Putamen (tissue), 1 donor: ENCODE measurements at regions not wholly inside any gene's neighbourhood (a gene's known extent, or its start where the extent isn't known, plus 50 kb on each side); places are given as distances from the start of the nearest gene placed in this dataset.
"Not testable (repeated sequence)": the region's sequence is repeated elsewhere in the genome, so short reads cannot be mapped to it uniquely, and the experiment has no call there.

Source experiments
- DNase-seq: peaks from one replicate; pipeline ENCODE4 v3.0.0-alpha.2; 2016; ENCODE audit warnings: low spot score

- DNase-seq, result no peak
Observed at GRCh38 chr3:5813521-5813920, 626.0 kb downstream of the EDEM1 start.

GRCh38 chr3:5822843-5823242 is 635.3 kb downstream of the EDEM1 start:
- DNase-seq, result no peak

- DNase-seq, result peak; percentile 6
Observed at GRCh38 chr3:5826467-5826866, 639.0 kb downstream of the EDEM1 start.

DNA sequence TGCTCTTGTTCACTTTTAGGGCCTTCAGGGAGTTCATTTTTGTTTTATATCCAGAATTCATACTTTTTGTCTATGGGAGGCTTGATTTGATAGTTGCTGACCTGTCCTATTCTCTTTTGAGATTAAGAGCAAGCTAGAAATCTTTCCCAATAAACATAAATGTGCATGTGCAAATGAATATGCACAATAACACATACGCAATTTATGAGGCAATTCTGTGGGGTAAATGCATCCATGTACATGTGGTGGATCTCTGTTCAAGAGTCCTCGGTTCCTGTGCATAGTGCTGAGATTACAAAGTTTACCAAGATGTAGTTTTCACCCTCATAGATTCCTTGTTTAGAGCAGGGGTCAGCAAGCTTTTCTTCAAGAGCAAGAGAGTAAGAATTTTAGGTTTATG is 640.7 kb downstream of the EDEM1 start:
- DNase-seq, result no peak

- no peak for DNase-seq
Observed at GRCh38 chr3:5840056-5840455, 652.5 kb downstream of the EDEM1 start.

GRCh38 chr3:5841599-5841998 is 654.1 kb downstream of the EDEM1 start:
- no peak for DNase-seq

- no peak for DNase-seq
Observed at GRCh38 chr3:5846261-5846660, 658.8 kb downstream of the EDEM1 start.

DNA sequence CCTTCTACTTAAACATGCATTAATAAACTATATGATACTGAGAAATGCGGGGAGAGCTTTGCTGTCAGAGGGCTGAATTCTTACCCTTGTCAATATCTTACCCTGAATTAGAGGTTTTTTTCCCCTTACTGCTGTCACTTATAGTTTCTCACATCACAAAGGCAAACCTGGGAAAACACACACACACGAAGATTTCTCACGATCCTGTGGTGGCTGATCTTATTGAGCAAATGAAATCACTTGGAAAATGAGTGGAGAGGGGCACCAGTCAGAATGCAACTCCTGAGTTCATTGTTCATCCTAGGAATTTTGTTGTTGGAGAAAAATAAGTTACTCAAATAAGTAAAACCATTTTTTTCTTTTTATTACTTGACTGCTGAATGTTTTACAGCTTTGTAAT is 673.6 kb downstream of the EDEM1 start:
- DNase-seq, result no peak

DNA sequence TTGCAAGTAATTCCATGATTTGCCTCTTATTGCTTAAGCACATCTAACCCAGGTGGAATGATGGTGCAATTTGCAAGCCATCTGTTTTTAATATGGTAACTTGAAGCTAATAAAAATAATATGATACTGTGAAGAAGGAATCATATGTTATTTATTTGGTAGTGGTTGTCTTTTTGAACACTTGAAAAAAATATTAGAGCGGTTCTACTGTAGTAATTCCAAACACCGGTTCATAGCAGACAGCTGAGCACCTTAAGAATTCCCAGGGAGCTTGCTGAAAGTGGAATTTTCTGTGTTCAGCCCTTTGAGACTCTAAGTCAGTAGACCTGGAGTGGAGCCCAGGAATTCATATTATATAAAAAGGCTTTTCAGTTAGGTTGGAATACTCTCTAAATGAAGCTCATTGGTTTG is 687.4 kb downstream of the EDEM1 start:
- DNase-seq, result peak; percentile 21

GRCh38 chr3:5888851-5889250 is 701.3 kb downstream of the EDEM1 start:
- no peak for DNase-seq

GRCh38 chr3:5889374-5889773 is 701.9 kb downstream of the EDEM1 start:
- DNase-seq, result no peak

DNA sequence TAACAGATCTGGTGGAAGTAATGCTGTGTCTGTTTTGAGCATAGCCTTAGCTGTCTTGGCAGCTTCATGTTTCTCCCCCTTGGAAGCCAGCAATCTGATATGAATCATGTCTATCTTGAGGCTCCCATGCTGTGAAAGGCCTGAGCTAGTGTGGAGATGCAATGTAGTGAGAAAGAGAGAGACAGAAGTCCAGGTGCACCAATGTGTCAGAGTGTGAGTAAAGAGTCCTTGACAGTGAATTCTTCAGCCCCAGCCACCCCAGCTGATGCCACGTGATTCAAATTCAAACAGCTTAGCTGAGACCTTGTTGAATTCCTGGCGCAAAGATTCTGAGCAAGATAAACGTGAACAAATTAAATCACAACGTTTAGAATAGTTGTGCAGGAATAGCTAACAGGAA is 704.2 kb downstream of the EDEM1 start:
- DNase-seq, result no peak

DNA sequence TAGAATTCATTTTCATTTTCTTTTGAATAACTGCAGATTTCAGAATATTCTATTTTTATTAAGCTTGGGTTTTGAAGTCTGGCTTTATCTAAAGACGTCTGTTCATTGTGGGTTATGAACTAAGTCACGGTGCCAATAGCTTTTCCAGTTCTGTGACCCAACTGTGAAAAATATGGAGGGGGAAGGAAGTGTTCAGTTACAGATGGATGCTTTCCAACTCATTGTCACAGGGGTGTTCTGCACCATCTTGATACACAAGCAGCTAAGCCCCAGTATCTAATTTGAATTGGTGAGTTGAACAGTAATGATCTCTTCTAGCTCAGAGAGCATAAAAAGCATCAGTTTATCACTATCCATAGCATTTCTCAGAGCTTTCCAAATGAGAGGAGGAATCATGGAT is 710.6 kb downstream of the EDEM1 start:
- DNase-seq, result no peak

GRCh38 chr3:5899014-5899761 is 711.7 kb downstream of the EDEM1 start:
- no peak for DNase-seq

DNA sequence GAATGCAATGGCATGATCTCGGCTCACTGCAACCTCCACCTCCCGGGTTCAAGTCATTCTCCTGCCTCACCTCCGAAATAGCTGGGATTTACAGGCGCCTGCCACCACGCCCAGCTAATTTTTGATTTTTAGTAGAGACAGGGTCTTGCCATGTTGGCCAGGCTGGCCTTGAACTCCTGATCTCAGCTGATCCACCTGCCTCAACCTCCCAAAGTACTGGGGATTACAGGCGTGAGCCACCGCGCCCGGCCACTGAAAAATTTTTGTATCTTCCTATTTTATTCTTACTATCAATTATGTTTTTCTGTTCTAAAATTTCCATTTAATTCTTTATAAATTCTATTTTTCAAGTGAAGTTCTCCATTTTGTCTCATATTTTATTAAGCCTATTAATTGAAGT is 730.4 kb downstream of the EDEM1 start:
- no peak for DNase-seq

- DNase-seq, result no peak
Observed at GRCh38 chr3:5918626-5919025, 731.1 kb downstream of the EDEM1 start.

- no peak for DNase-seq
Observed at GRCh38 chr3:5929027-5929426, 741.5 kb downstream of the EDEM1 start.

DNA sequence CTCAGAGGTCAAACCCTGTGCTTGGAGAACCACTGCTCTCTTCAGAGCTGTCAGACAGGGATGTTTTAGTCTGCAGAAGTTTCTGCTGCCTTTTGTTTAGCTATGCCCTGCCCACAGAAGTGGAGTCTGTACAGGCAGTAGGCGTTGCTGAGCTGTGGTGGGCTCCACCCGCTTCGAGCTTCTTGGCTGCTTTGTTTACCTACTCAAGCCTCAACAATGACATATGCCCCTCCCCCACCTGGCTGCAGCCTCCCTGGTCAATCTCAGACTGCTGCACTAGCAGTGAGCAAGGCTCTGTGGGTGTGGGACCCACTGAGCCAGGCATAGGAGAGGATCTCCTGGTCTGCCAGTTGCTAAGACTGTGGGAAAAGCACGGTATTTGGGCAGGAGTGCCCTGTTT is 756.6 kb downstream of the EDEM1 start:
- DNase-seq, result not testable (repeated sequence)

DNA sequence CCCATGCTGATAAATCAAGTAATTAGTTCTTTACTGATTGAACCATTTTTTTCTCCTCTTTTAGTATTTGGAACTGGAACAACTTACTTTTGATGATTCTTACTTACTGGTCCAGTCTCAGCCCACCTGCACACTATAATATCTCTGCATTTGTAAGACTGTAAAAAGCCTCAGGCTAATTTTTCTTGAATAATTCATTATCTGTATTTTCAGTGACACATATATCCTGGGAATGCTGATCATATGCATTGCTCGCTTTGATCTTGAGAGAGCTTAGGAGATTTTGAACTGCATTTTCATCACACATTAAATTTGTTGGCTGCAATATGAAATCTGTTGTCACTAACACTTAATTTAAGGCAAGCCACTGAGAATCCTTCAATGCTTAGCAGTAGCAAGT is 760.6 kb downstream of the EDEM1 start:
- DNase-seq, result no peak

- DNase-seq, result no peak
Observed at GRCh38 chr3:5951026-5951425, 763.5 kb downstream of the EDEM1 start.

GRCh38 chr3:5972586-5972985 is 785.1 kb downstream of the EDEM1 start:
- DNase-seq, result no peak

DNA sequence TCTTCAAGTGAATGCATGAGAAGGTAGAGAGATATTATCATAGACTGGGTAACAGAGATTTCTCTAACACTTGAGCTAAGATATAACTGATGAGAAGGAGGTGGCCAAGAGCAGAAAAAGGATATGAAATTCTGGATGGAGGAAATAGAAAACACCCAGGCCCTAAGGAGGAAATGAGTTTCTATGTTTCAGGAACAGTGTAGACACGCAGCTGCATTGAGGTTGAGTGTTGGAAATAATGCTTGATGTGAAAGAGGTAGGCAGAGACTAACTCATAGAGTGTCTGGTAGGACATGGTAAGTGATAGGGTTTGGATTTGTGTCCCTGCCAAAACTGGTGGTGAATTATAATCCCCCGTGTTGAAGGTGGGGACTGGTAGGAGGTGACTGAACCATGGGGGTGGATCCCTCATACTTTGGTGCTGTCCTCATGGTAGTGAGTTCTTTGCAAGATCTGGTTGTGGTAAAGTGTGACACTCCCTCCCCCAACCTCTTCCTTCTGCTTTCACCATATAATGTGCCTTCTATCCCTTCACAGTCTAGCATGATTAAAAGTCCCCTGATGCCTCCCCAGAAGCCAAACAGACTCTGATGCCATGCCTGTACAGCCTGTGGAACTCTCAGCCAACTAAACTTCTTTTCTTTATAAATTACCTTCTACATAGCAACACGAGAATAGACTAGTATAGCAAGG is 787.3 kb downstream of the EDEM1 start:
- no peak for DNase-seq

DNA sequence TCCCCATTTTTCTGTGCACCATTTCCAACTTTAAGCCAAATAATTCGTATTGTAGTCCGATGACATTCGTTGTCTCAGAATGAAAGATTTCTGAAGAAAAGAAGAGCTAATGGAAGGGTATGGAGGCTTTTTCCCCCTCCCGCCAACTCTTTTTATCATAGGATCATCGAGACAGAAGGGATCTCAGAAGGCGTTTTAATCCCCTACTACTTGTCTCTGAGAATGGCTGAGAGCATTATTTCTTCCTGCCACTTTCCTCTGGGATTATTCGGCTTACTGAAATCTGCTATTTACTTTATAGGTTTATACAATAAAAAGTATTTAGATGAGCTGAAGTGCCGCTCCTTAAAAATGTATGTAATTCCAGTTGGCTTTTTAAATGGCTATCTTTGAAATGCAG is 789.8 kb downstream of the EDEM1 start:
- DNase-seq, result no peak

DNA sequence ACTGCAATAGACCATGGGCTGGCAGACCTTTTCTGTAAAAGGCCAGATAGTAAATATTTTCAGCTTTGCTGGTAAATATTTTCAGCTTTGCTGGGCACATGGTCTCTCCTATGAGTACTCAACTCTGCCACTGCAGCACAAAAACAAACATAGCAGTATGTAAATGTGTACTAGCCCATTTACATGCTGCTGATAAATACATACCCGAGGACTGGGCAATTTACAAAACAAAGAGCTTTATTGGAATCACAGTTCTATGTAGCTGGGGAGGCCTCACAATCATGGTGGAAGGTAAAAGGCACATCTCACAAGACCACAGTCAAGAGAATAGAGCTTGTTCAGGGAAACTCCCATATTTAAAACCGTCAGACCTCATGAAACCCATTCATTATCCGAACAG is 793.0 kb downstream of the EDEM1 start:
- DNase-seq, result no peak
